Retina (tissue), 1 donor: ENCODE measurements at regions not wholly inside any gene's neighbourhood (a gene's known extent, or its start where the extent isn't known, plus 50 kb on each side); places are given as distances from the start of the nearest gene placed in this dataset.

Experiments
- DNase-seq: peaks from one replicate; pipeline ENCODE4 v3.0.0-alpha.2; 2016

GRCh38 chr9:126017758-126018157, 270.6 kb downstream of the PBX3 start:
- no peak for DNase-seq

GRCh38 chr9:126020836-126021235, 273.7 kb downstream of the PBX3 start:
- DNase-seq: no peak

DNA sequence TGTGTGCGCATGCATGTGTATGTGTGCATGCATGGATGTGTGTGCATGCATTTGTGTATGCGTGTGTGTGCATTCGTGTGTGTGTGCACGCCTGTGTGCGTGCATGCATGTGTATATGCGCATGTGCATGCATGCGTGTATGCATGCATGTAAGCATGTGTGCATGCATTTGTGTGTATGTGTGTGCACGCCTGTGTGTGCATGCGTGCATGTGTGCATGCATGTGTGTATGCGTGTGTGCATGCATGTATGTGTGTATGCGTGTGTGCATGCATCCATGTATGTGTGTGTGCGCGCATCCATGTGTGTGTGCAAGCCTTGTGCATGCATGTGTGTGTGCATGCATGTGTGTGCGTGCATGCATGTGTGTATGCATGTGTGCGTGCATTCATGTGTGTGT, 276.8 kb downstream of the PBX3 start:
- no peak for DNase-seq

DNA sequence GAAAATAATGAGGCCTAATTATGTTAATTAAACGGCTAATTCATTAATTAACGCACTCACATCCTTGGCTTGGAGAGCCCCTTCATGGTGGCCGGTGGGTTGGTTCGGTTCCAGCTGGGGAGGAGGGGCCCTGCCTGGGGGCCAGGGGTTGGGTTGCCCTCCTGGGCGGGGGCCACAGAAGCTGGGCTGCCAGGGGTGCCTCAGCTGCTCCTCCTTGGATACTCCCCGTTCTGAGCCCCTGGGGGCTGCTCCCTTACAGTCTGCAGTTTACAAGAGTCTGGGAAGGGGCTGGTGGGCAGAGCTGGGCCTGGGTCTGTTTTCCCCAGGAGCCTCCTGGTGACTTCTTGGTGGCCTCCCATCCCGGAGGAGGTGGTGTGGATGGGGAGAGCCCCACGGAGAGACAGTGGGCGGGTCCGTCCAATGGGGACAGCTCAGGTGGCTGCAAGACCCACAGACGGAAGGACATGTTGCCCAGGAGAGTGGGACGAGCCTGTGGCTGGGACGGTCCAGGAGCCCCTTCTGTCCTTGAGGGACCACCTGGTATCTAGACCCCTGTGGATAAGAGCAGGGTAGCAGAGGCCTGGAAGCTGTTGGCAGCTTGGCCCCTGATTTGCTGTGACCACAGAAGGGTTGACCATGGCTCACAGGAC, 277.5 kb downstream of the PBX3 start:
- no peak for DNase-seq

DNA sequence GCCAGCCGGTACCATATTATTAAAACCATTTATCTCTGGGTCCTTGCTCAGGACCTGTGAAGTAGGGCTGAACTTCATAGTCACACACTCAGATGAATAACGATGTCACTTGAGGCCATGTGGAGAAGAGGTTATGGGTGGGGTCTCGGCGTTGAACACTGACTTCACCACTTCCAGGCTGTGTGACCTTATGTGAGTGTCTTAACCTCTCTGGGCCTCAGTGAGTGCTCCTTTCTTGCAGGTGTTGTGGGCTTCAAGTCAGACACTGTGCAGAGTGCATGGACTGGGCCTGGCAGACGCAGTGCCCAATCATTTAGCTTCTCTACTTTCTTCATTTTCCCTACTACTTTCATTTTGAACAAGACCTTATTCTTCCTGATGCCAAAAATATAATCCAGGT, 278.8 kb downstream of the PBX3 start:
- no peak for DNase-seq

- DNase-seq: no peak
Observed at GRCh38 chr9:126027566-126027965, 280.4 kb downstream of the PBX3 start.

DNA sequence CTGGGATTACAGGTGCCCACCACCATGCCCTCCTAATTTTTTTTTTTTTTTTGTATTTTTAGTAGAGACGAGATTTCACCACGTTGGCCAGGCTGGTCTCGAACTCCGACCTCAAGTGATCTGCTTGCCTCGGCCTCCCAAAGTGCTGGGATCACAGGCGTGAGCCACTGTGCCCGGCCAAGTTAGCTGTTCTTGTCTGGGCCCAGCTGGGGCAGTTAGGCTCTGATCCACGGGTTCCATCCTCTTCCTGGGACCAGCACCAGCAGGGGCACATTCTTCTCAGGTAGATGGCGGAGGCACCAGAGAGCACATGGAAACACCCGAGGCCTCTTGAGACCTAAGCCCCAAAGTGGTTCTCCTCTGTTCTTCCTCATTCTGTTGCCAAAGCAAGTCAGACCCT, 281.6 kb downstream of the PBX3 start:
- no peak for DNase-seq

- DNase-seq: no peak
Observed at GRCh38 chr9:126030716-126031115, 283.5 kb downstream of the PBX3 start.

- DNase-seq: no peak
Observed at GRCh38 chr9:126031116-126031515, 283.9 kb downstream of the PBX3 start.

GRCh38 chr9:126032135-126032534, 285.0 kb downstream of the PBX3 start:
- DNase-seq: no peak

DNA sequence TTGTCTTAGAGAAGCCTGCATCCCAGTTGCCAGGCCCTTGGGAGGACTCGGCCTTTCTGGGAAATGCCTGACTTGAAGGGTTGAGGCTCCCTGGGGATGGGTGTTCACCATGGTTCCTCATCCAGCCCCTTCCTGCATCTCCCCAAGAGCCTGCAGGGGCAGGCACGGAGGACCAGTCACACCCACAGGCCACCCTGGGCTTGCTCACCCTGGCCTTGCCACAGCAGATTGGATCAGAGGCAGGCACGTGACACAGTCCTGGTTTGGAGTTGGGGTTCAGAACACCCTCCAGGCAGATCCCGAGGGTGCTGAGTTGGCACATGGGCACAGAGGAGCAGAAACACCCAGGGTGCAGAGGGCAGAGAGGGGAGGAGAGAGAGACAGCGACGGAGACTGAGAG, 286.1 kb downstream of the PBX3 start:
- DNase-seq: no peak

- DNase-seq: no peak
Observed at GRCh38 chr9:126033956-126034355, 286.8 kb downstream of the PBX3 start.

DNA sequence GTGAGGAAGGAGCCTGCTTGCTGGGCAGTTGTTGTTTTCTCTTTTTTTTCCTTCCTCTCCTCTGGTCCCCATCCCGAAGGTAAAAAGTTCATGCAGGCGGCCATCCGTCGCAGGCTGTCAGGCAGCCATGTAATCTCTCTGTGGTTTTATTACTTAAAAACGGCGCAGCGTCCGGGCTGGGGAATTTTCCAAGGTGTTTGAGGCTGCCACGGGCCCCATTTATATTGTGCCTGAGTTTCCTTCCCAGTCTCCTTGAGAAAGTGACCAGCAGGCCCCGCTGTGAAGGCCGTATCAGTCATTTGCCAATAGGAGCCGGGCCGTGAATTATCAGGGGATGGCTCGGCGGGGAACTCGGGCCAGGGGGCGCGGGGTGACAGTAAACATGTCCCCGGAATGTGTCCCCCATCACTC, 289.7 kb downstream of the PBX3 start:
- no peak for DNase-seq

DNA sequence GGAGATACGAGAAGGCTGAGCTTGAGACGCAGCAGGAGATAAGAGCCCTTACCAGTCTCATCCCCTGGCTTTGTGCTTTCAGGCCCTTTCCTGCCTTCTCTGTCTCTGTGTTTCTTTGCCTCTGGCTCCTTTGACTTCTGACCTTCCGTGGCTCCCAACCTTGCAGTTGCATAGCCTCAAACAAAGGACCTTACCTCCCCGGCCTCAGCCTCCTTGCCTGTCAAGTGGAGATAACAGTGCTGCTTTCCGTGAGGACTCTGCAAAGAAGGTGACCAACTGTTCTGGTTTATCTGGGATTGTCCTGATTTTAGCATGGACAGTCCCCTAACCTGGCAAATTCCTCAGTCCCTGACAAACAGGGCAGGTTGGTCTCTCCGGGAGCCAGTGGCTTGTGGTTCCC, 287.8 kb upstream of the MVB12B start:
- no peak for DNase-seq

GRCh38 chr9:126043681-126044080, 282.9 kb upstream of the MVB12B start:
- no peak for DNase-seq

DNA sequence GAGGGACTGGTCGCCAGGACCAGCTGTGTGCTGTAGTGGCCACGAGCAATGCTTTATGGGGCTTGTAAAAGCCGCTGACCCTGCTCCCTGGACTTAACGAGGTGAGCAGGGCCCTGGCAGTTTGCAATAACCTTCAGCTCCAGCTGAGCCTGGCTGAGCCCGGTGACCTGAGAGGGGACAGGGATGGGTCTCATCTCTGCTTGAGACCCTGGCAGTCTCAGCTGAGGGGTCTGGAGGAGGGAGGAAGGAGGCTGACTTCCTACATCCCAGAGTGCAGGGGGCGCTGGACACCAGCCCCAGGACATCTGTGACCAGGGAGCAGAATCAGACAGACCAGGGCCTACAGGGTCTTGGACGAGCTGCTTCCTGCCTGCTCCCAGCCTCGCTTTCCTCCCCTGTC, 277.5 kb upstream of the MVB12B start:
- no peak for DNase-seq

DNA sequence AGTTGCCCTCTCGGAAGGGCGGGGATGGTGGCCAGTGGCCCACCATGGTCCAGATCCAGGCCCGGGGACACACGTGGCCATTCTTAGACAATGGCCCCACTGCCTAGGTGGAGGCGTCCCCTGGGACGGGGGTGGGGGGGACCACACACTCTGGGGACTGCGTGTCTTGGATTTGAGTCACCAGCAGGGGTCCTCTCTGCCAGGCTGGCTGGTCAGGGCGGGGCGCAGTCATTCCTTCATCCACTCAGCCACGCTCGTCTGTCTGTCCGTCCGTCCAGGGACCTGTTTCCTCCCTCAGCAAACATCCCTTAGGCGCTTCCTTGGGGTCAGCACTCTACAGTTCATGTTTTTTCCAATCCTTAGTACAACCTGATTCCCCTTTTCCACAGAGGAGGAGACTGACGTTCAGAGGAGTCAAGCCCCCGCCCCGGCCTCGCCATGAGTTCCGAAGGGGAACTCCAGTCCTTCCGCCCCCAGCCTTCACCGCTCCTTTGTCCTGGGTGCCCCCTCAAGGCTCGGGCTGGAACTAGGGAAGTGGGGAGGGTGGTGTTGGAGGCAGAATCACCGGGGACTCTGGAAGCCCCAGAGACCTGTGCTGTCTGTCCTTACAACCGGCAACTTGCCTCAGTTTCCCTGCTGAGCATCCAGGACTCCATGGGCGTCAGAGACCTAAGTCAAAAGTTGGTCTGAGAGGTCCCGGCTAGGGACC, 276.6 kb upstream of the MVB12B start:
- DNase-seq: no peak

DNA sequence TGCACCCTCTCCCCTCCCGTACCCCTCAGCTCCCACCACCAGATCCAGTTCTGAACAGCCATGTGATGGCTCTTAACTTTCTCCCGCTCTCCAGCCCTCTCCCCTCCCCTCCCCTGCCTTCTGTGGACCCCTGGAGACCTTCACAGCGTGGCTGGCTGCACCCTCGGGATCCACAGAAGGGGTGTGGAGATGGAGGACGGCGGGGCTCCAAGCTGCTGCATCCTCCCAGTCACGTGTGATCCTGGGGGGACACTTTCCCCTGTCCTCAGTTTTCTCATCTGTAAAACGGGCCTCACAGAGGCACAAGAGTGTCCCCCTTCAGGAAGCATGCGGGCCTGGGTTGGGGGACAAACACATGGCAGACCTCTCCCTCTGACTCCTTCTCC, 276.0 kb upstream of the MVB12B start:
- no peak for DNase-seq

DNA sequence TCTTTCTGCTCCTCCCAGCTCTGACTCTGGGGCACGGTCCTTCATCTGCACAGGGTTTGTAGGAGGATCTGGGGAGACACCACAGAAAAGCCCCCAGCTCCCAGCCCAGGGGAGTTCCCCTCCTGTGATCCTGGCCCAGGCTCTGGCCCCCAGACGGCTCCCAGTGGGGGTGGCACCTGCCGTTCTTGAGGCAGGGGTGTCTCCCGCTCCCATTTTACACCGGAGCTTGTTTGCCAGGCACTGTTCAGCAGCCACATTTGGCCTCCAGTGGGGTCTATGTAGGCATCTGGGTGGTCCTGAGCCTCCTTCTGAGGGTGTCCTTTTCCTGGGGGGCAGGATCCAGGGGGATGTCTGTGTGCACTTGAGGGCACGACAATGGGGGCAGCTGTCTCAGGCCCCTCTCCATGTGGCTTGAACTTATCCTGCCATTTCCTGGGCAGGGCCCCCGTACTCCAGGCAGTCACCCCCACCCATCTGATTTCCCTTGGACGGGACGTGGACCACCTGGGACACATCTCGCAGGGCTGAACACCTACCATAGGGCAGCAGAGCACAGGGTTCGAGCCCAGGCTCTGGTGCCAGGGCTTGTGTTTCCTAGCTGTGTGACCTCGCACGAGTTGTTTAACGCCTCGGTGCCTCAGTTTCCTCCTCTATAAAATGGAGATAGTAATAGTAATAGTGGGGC, 275.0 kb upstream of the MVB12B start:
- no peak for DNase-seq

GRCh38 chr9:126052791-126053190, 273.8 kb upstream of the MVB12B start:
- DNase-seq: no peak

DNA sequence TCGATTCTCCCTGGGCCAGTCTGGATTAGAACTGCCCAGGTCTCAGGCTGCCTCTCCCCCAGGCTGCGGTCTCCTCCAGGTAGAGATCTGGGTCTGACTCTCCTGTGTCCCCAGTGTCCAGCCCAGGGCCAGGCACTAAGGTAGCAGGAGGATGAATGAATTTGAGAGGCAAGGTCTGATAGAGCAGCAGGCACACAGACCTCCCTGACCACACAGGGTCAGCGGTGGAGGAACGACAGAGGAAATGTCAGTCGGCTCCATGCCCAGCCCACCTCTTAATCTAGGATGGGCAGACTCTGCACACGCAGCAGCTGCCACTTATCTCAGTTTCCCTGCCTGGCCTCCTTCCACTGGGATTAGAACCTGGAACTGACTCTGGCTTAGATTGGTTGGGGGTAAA, 272.7 kb upstream of the MVB12B start:
- no peak for DNase-seq

GRCh38 chr9:126055381-126055985, 271.1 kb upstream of the MVB12B start:
- DNase-seq: no peak

GRCh38 chr9:126056312-126057021, 270.2 kb upstream of the MVB12B start:
- no peak for DNase-seq
